ENCODE measurements at regions not wholly inside any gene's neighbourhood (a gene's known extent, or its start where the extent isn't known, plus 50 kb on each side); places are given as distances from the start of the nearest gene placed in this dataset.

- no peak for TF ChIP-seq POLR2A (IDR thresholded peaks at IDR 0.05; ENCODE audit: low read depth, low read length)
- TF ChIP-seq POLR2AphosphoS5 (IDR thresholded peaks at IDR 0.05; ENCODE audit: low read depth, low read length), result no peak
Measured at GRCh38 chr3:147775411-147775810, 366.2 kb downstream of the ZIC1 start.
